K562 (cell line): ENCODE measurements at regions not wholly inside any gene's neighbourhood (a gene's known extent, or its start where the extent isn't known, plus 50 kb on each side); places are given as distances from the start of the nearest gene placed in this dataset.

ENCODE experiments used
- ATAC-seq: fragments of 200-7000 bp; cut with Tn5 transposase; 3 replicates; pipeline ENCODE4 v1.9.1; 2020; ENCODE audit warnings: moderate library complexity
- BruUV-seq: library from RNA; stranded (reverse); fragments of 400-500 nt; replicated peaks from 2 replicates; lab custom pipeline; 2021; lab: Mats Ljungman, UMichigan
- CTCF ChIA-PET: fragments of 300-600 bp; formaldehyde crosslinking; extraction: SDS; loops from one replicate; lab custom pipeline; 2021; ENCODE audit warnings: low intra/inter-chr PET ratio; lab: Yijun Ruan, JAX
- POLR2A ChIA-PET: fragments of 300-600, 350-650 bp; sonication (Branson Sonifier 250); formaldehyde crosslinking; extraction: SDS; loops from one replicate; lab custom pipeline; 2021; ENCODE audit warnings: antibody characterized with exemption, inconsistent platforms; lab: Yijun Ruan, JAX
- DNase-seq, 4 experiments: peaks; one replicate each; pipeline versions ENCODE4 v3.0.0 to v3.0.0-alpha.2; 2011 to 2018; ENCODE audit warnings: low spot score in 3 of 4, mixed read lengths in 3 of 4; ENCODE audit errors: extremely low read depth in 1 of 4
- FAIRE-seq: peaks from 2 replicates; lab custom pipeline; 2011; peaks lifted over from hg19 to GRCh38; lab: Jason Lieb, UNC
- H2AFZ ChIP-seq: 2 replicates; pipeline ENCODE4 v1.6.0; 2011; ENCODE audit warnings: low read depth, low read length, control low read depth, inconsistent platforms
- H3K27ac ChIP-seq: fragments of 200-600 bp; 3 replicates; pipeline ENCODE4 v1.8.0; 2011; ENCODE audit warnings: low read depth, mild to moderate bottlenecking, control low read depth, inconsistent platforms, low read length, moderate library complexity, mixed read lengths; ENCODE audit errors: extremely low read depth
- H3K27me3 ChIP-seq, 2 experiments: fragments of 300-600 bp in 1 of 2; 2 replicates in 1 of 2; 3 replicates in 1 of 2; pipeline versions ENCODE4 v1.6.0 to v1.8.0; 2011; ENCODE audit warnings: inconsistent platforms in 2 of 2, low read length in 2 of 2, mild to moderate bottlenecking in 1 of 2, mixed read lengths in 1 of 2, moderate library complexity in 1 of 2; ENCODE audit not compliant: control insufficient read depth in 2 of 2, insufficient read depth in 2 of 2
- H3K36me3 ChIP-seq: fragments of 300-600 bp; 3 replicates; pipeline ENCODE4 v1.8.0; 2011; ENCODE audit warnings: mild to moderate bottlenecking, low read length, inconsistent platforms; ENCODE audit not compliant: control insufficient read depth, insufficient read depth
- H3K4me1 ChIP-seq, 2 experiments: fragments of 200-600 bp in 1 of 2; replicated peaks in 1 of 2; 2 replicates in 1 of 2; 3 replicates in 1 of 2; pipeline versions ENCODE4 v1.5.1 to v1.8.0; 2011; ENCODE audit warnings: inconsistent platforms in 2 of 2, low read length in 2 of 2, mild to moderate bottlenecking in 1 of 2, mixed read lengths in 1 of 2, moderate library complexity in 1 of 2; ENCODE audit not compliant: control insufficient read depth in 2 of 2, insufficient read depth in 2 of 2
- H3K4me2 ChIP-seq: 2 replicates; pipeline ENCODE4 v1.6.1; 2011; ENCODE audit warnings: low read length, control low read depth, inconsistent platforms, mixed read lengths; ENCODE audit not compliant: insufficient read depth
- H3K4me3 ChIP-seq: fragments of 200-600 bp; sonication (generic), shearing (Covaris generic); 2 replicates; pipeline ENCODE4 v1.5.1; 2016; ENCODE audit warnings: control low read depth, inconsistent platforms
- H3K79me2 ChIP-seq: fragments of 200-600 bp; 3 replicates; pipeline ENCODE4 v1.8.0; 2011; ENCODE audit warnings: low read length, inconsistent platforms; ENCODE audit not compliant: control insufficient read depth, insufficient read depth
- H3K9ac ChIP-seq, 2 experiments: 2 replicates each; pipeline versions ENCODE4 v1.6.0 to v1.6.1; 2011; ENCODE audit warnings: low read depth in 2 of 2, low read length in 2 of 2, control low read depth in 1 of 2, inconsistent platforms in 1 of 2, mild to moderate bottlenecking in 1 of 2, mixed read lengths in 1 of 2; ENCODE audit not compliant: insufficient read depth in 1 of 2
- H3K9me1 ChIP-seq: one replicate; pipeline ENCODE4 v1.6.0; 2011; ENCODE audit warnings: inconsistent platforms, mild to moderate bottlenecking, low read length, moderate library complexity; ENCODE audit not compliant: control insufficient read depth, insufficient read depth
- H3K9me3 ChIP-seq: replicated peaks from 2 replicates; pipeline ENCODE4 v1.5.1; 2011; ENCODE audit warnings: low read depth, low read length, inconsistent platforms; ENCODE audit not compliant: control insufficient read depth, insufficient read depth
- H4K20me1 ChIP-seq: replicated peaks from 2 replicates; pipeline ENCODE4 v1.6.1; 2011; ENCODE audit warnings: low read length, inconsistent platforms, mixed read lengths; ENCODE audit not compliant: control insufficient read depth, insufficient read depth
- ATF7 ChIP-seq: fragments of 450-650 bp; IDR thresholded peaks from 2 replicates; pipeline ENCODE4 v1.7.1; 2014; ENCODE audit warnings: mild to moderate bottlenecking, moderate library complexity
- FIP1L1 ChIP-seq: fragments of 200-400 bp; formaldehyde crosslinking; IDR thresholded peaks from 2 replicates; pipeline ENCODE4 v1.6.1; 2018; ENCODE audit warnings: mild to moderate bottlenecking, low read depth, low read length; ENCODE audit not compliant: poor library complexity, severe bottlenecking
- GTF2E2 ChIP-seq: fragments of 200-800 bp; sonication (Bioruptor generic); IDR thresholded peaks from 2 replicates; pipeline ENCODE4 v1.6.1; 2016; ENCODE audit warnings: missing genetic modification characterization, missing compliant biosample characterization
- HMGN3 ChIP-seq: IDR thresholded peaks from 2 replicates; pipeline ENCODE4 v1.6.1; 2011; ENCODE audit warnings: borderline replicate concordance, low read depth, mild to moderate bottlenecking, mixed read lengths, low read length; ENCODE audit not compliant: insufficient read length; ENCODE audit errors: extremely low read depth
- NCOR1 ChIP-seq: fragments of 450-650 bp; IDR thresholded peaks from 2 replicates; pipeline ENCODE4 v1.6.1; 2016; ENCODE audit warnings: mild to moderate bottlenecking, moderate library complexity
- NFE2L1 ChIP-seq: fragments of 450-650 bp; IDR thresholded peaks from 2 replicates; pipeline ENCODE4 v1.6.1; 2016; ENCODE audit warnings: missing genetic modification characterization, low read depth, mild to moderate bottlenecking, missing compliant biosample characterization, moderate library complexity, borderline replicate concordance
- POLR2G ChIP-seq: fragments of 200-400 bp; formaldehyde crosslinking; IDR thresholded peaks from 2 replicates; pipeline ENCODE4 v1.6.1; 2017; ENCODE audit warnings: low read depth, mild to moderate bottlenecking, antibody characterized with exemption, low read length, moderate library complexity
- TAF9B ChIP-seq: fragments of 450-650 bp; IDR thresholded peaks from 2 replicates; pipeline ENCODE4 v1.6.1; 2018; ENCODE audit warnings: mild to moderate bottlenecking; ENCODE audit not compliant: partially characterized antibody
- ZNF121 ChIP-seq: sonication (generic); formaldehyde crosslinking; conservative IDR thresholded peaks from 2 replicates; pipeline ENCODE4 v1.8.0; 2022; ENCODE audit warnings: missing genetic modification reagents
- ZNF140 ChIP-seq: fragments of 250-450 bp; sonication (Bioruptor Pico); IDR thresholded peaks from 2 replicates; pipeline ENCODE4 v1.8.0; 2021; ENCODE audit warnings: moderate library complexity, mild to moderate bottlenecking, inconsistent platforms
- ZNF23 ChIP-seq: fragments of 250-450 bp; sonication (Bioruptor Pico); IDR thresholded peaks from 2 replicates; pipeline ENCODE4 v1.4.0; 2020; ENCODE audit warnings: mild to moderate bottlenecking
- ZNF253 ChIP-seq: fragments of 250-450 bp; sonication (Bioruptor Pico); conservative IDR thresholded peaks from 2 replicates; pipeline ENCODE4 v1.6.1; 2021; ENCODE audit warnings: mild to moderate bottlenecking
- ZNF3 ChIP-seq: fragments of 250-450 bp; sonication (Bioruptor Pico); IDR thresholded peaks from 2 replicates; pipeline ENCODE4 v1.5.0; 2021; ENCODE audit warnings: mild to moderate bottlenecking, moderate library complexity
- WGBS: fragments of 100-300 bp; shearing (Covaris generic); methylation state at CpG from one replicate; pipeline ENCODE4 v1.1.6; 2016; ENCODE audit warnings: low coverage, mixed read lengths; ENCODE audit not compliant: insufficient coverage; ENCODE audit errors: missing lambda C conversion rate; 5-methylcytosine and 5-hydroxymethylcytosine counted together
- in situ Hi-C: fragments of 300-500 bp; cut with MboI; formaldehyde crosslinking; loops from 4 replicates; pipeline ENCODE4 v1.15.0; 2018; ENCODE audit warnings: inconsistent platforms, mixed read lengths
- intact Hi-C: fragments of 100-400 bp; cut with micrococcal nuclease; formaldehyde crosslinking; loops from 2 replicates; pipeline ENCODE4 v1.14.2; 2022
- TF ChIP-seq, protein P1 (sequence below): fragments of 450-650 bp; formaldehyde crosslinking; IDR thresholded peaks from 2 replicates; pipeline ENCODE4 v1.4.0; 2022; ENCODE audit warnings: missing genetic modification characterization
- TF ChIP-seq, protein P2 (sequence below), 3 experiments: fragments of 200-800 bp in 1 of 3; fragments of 250-450 bp in 1 of 3; fragments of 450-650 bp in 1 of 3; sonication (Bioruptor Pico) in 1 of 3; sonication (Bioruptor generic) in 1 of 3; formaldehyde crosslinking in 1 of 3; IDR thresholded peaks; 2 replicates each; pipeline versions ENCODE4 v1.6.1 to v1.8.0; 2016 to 2022; ENCODE audit warnings: mild to moderate bottlenecking in 2 of 3, missing genetic modification characterization in 2 of 3, missing compliant biosample characterization in 1 of 3, moderate library complexity in 1 of 3

DNA sequence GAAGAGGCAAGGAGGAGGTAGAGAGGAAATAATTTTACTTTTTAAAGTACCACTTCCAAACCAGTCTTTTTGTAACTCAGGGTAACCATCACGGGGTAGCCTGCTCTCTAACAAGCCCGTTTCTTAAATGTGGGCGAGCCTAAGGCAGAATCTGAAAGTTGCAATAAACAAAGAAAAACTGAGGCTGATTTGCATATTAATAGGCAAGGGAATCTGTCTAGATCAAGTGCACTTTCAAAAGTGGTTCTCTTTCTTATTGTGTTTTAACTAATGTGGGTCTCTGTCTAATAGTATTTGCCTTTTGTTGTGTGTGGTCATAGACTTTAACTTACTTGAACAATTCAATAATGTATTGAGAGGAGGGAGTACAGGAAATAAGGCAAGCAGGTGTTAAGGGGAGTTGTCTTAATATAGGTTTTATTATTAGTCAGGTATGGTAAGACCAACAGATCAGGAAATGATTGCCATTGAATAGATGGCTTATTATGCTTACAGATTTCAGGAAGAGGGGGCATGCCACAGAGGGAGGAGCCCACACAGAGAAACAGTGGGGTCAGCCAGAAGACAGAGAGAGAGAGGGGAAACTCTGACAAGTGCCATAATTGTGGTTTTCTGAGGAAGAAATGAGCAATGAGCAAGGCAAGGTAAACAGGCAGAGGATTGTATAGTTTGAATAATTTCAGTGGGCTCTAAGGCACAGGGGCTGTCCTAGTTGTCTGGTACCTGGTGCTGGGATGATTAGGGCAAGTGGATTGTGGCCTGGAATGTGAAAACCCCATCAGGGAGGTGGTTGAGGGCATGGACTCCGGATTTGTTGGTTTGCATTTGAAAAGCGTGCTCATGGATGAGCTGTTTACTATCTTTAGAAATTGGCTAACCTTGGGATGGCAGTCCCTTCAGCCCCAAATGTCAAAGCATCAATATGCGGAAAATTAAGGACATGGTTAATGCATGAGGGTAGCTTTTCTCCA lies 237.2 kb downstream of the TOX3 start (continued):
- no peak for TF ChIP-seq NCOR1

DNA sequence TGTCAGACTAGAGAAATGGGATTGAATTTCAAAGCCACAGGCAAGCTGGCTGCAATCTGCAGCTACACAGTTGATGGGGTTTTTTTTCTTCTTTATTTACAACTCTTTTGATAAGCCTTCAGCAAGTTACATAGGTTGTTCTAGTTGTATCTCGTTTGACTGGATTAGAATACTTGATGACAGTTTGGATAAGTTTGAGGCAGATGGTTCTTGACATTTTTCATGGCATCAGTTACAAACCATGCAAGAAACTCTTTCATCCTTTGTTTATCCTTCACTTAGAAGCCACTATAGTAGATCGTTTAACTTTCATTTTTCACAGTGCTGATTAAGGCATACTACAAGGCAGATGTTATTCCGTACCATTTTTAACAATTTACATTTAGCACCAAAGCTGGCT lies 238.9 kb downstream of the TOX3 start:
- H3K36me3 ChIP-seq = no peaks in the 10 kb centered on the region
- H4K20me1 ChIP-seq = no peaks in the 10 kb centered on the region
- FAIRE-seq = no peak
- H3K4me2 ChIP-seq = no peak overlapping the region
- in situ Hi-C loops = no loop called here
- 0 out of 2 replicates have a peak, but pooled peaks cover 2% of the 10 kb centered on the region for H3K9me3 ChIP-seq
- no TSS peak for BruUV-seq
- H3K9me1 ChIP-seq = no peaks in the 10 kb centered on the region
- H3K9ac ChIP-seq = no peak overlapping the region
- no peaks in the 10 kb centered on the region for H3K4me1 ChIP-seq
- H2AFZ ChIP-seq = no peak overlapping the region
- ChIA-PET POLR2A (no interaction called here), CTCF (no interaction called here)
- H3K27ac ChIP-seq = no peak overlapping the region
- intact Hi-C loops = no loop called here
- H3K4me3 ChIP-seq = no peak overlapping the region
- 3% methylated on average over 3 of the region's 3 CpGs for WGBS
- no peak for ATAC-seq
- H3K79me2 ChIP-seq = no peaks in the 10 kb centered on the region
- no peaks in the 10 kb centered on the region for H3K27me3 ChIP-seq
- no peak for DNase-seq
- TF ChIP-seq NFE2L1 (tag) = no peak
- TF ChIP-seq FIP1L1 = no peak
- TF ChIP-seq ZNF140 = no peak
- no peak for TF ChIP-seq ATF7
- no peak for TF ChIP-seq HMGN3
- TF ChIP-seq GTF2E2 (tag) = no peak
- no peak for TF ChIP-seq TAF9B
- TF ChIP-seq, protein P1, sequence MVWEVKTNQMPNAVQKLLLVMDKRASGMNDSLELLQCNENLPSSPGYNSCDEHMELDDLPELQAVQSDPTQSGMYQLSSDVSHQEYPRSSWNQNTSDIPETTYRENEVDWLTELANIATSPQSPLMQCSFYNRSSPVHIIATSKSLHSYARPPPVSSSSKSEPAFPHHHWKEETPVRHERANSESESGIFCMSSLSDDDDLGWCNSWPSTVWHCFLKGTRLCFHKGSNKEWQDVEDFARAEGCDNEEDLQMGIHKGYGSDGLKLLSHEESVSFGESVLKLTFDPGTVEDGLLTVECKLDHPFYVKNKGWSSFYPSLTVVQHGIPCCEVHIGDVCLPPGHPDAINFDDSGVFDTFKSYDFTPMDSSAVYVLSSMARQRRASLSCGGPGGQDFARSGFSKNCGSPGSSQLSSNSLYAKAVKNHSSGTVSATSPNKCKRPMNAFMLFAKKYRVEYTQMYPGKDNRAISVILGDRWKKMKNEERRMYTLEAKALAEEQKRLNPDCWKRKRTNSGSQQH = no peak
- TF ChIP-seq, protein P2, sequence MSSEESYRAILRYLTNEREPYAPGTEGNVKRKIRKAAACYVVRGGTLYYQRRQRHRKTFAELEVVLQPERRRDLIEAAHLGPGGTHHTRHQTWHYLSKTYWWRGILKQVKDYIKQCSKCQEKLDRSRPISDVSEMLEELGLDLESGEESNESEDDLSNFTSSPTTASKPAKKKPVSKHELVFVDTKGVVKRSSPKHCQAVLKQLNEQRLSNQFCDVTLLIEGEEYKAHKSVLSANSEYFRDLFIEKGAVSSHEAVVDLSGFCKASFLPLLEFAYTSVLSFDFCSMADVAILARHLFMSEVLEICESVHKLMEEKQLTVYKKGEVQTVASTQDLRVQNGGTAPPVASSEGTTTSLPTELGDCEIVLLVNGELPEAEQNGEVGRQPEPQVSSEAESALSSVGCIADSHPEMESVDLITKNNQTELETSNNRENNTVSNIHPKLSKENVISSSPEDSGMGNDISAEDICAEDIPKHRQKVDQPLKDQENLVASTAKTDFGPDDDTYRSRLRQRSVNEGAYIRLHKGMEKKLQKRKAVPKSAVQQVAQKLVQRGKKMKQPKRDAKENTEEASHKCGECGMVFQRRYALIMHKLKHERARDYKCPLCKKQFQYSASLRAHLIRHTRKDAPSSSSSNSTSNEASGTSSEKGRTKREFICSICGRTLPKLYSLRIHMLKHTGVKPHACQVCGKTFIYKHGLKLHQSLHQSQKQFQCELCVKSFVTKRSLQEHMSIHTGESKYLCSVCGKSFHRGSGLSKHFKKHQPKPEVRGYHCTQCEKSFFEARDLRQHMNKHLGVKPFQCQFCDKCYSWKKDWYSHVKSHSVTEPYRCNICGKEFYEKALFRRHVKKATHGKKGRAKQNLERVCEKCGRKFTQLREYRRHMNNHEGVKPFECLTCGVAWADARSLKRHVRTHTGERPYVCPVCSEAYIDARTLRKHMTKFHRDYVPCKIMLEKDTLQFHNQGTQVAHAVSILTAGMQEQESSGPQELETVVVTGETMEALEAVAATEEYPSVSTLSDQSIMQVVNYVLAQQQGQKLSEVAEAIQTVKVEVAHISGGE (CRISPR knock-in tag; IDR thresholded peaks at IDR 0.05) = no peak
- no peak for TF ChIP-seq ZNF23 (CRISPR knock-in tag)
- no peak for TF ChIP-seq ZNF121 (CRISPR knock-in tag)
- no peak for TF ChIP-seq POLR2G
- no peak for TF ChIP-seq ZNF253 (CRISPR knock-in tag)
- TF ChIP-seq ZNF3 = no peak
